Gastroesophageal sphincter (tissue), 4 donors: ENCODE measurements at regions not wholly inside any gene's neighbourhood (a gene's known extent, or its start where the extent isn't known, plus 50 kb on each side); places are given as distances from the start of the nearest gene placed in this dataset.

Experiments
- ATAC-seq: fragments of 150-250 bp; one replicate; pipeline ENCODE4 v1.9.1; 2016; ENCODE audit warnings: mild to moderate bottlenecking, moderate library complexity
- H3K27ac ChIP-seq, 4 donors: fragments of 200-600 bp; sonication (generic) in 3 of 4; 1 replicate in 3 of 4; 2 replicates in 1 of 4; pipeline ENCODE4 v1.5.1; 2016 to 2019
- H3K27me3 ChIP-seq: fragments of 200-600 bp; sonication (generic); one replicate; pipeline ENCODE4 v1.5.1; 2019
- H3K36me3 ChIP-seq, 2 donors: fragments of 200-600 bp; sonication (generic); one replicate each; pipeline ENCODE4 v1.5.1; 2019; ENCODE audit warnings: control low read depth in 1 of 2
- H3K4me1 ChIP-seq, 3 donors: fragments of 200-600 bp; sonication (generic); 1 replicate in 2 of 3; 2 replicates in 1 of 3; pipeline ENCODE4 v1.5.1; 2016 to 2019; ENCODE audit warnings: control low read depth in 2 of 3
- H3K4me3 ChIP-seq, 2 donors: fragments of 200-600 bp; sonication (generic); one replicate each; pipeline ENCODE4 v1.5.1; 2019; ENCODE audit warnings: mild to moderate bottlenecking in 1 of 2, moderate library complexity in 1 of 2
- H3K9me3 ChIP-seq, 3 donors: fragments of 200-600 bp; sonication (generic); one replicate each; pipeline ENCODE4 v1.5.1; 2017 to 2019; ENCODE audit warnings: control low read depth in 2 of 3
- EP300 ChIP-seq: sonication (generic); formaldehyde crosslinking; IDR thresholded peaks from one replicate; pipeline ENCODE4 v1.6.1; 2017; ENCODE audit warnings: antibody characterized with exemption, mild to moderate bottlenecking
- POLR2A ChIP-seq, 2 donors: fragments of 450-650 bp; IDR thresholded peaks; one replicate each; pipeline ENCODE4 v1.6.1; 2017; ENCODE audit warnings: antibody characterized with exemption in 2 of 2, mild to moderate bottlenecking in 2 of 2, moderate library complexity in 1 of 2
- POLR2AphosphoS5 ChIP-seq: sonication (generic); formaldehyde crosslinking; IDR thresholded peaks from one replicate; pipeline ENCODE4 v1.6.1; 2017; ENCODE audit warnings: antibody characterized with exemption
- WGBS, 2 donors: methylation state at CpG; one replicate each; pipeline ENCODE4 v1.1.5; 2018; ENCODE audit warnings: low coverage in 1 of 2; 5-methylcytosine and 5-hydroxymethylcytosine counted together
- TF ChIP-seq, protein P1 (sequence below), 4 experiments: fragments of 200-600 bp in 2 of 4; fragments of 450-650 bp in 2 of 4; sonication (generic) in 1 of 4; IDR thresholded peaks; one replicate each; pipeline ENCODE4 v1.5.1; 2017 to 2019; ENCODE audit warnings: antibody characterized with exemption in 4 of 4, mild to moderate bottlenecking in 2 of 4, moderate library complexity in 2 of 4

DNA sequence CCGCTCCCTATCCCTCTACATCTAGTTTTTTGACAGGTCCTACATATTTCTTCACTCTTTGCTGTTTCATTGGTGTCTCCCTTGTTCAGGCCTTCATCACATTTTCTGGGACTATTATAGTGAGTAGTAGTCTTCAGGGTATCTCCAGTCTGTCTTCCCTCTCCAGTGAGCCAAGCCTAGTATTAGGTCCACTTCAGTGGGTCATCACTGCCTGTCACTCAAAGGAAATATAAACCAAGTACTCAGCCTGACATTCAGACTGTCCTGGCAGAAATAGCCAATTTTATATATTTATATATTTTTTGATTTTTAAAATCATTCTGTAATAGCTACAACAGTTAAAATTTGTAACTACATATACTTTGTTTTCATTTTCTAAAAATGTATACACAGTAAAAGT, 137.8 kb downstream of the CYB561 start:
- H3K36me3 ChIP-seq = no peaks in the 10 kb centered on the region
- no peak for ATAC-seq
- TF ChIP-seq, protein P1, sequence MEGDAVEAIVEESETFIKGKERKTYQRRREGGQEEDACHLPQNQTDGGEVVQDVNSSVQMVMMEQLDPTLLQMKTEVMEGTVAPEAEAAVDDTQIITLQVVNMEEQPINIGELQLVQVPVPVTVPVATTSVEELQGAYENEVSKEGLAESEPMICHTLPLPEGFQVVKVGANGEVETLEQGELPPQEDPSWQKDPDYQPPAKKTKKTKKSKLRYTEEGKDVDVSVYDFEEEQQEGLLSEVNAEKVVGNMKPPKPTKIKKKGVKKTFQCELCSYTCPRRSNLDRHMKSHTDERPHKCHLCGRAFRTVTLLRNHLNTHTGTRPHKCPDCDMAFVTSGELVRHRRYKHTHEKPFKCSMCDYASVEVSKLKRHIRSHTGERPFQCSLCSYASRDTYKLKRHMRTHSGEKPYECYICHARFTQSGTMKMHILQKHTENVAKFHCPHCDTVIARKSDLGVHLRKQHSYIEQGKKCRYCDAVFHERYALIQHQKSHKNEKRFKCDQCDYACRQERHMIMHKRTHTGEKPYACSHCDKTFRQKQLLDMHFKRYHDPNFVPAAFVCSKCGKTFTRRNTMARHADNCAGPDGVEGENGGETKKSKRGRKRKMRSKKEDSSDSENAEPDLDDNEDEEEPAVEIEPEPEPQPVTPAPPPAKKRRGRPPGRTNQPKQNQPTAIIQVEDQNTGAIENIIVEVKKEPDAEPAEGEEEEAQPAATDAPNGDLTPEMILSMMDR (IDR thresholded peaks at IDR 0.05) = no peak
- no peak for TF ChIP-seq POLR2AphosphoS5
- TF ChIP-seq EP300 = no peak
- TF ChIP-seq POLR2A (IDR thresholded peaks at IDR 0.05) = no peak
- no peaks in the 10 kb centered on the region for H3K9me3 ChIP-seq
- H3K27me3 ChIP-seq = no peaks in the 10 kb centered on the region
- H3K4me3 ChIP-seq = no peak overlapping the region
- H3K4me1 ChIP-seq = no peaks in the 10 kb centered on the region
- 100% methylated on average over 1 of the region's 1 CpG; no CpG with 5 or more reads in 1 of the 2 donors for WGBS, 2 donors
- no peak overlapping the region for H3K27ac ChIP-seq

DNA sequence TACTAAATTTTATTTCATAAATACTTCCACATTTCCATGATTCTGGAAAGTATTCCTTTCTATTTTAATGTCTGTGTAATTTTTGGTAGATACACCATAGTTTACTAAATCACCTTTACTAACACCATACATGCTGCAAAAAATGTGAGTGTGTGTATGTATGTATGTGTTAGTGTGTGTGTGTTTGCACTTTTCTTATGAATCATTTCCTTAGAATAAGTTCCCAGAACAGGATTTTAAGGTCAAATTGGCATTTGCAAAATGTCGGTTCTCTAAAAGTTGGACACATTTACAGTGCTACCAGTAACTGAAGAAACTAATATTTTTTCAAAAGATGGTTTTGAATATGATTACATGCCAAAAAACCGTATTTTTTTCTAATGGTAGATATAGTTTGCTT, 137.1 kb downstream of the CYB561 start:
- ATAC-seq = no peak
- TF ChIP-seq, protein P1 (IDR thresholded peaks at IDR 0.05) = no peak
- TF ChIP-seq POLR2A (IDR thresholded peaks at IDR 0.05) = no peak
- H3K4me3 ChIP-seq = no peak overlapping the region
- 37 to 67% methylated on average over 2 of the region's 2 CpGs for WGBS, 2 donors
- H3K27me3 ChIP-seq = no peaks in the 10 kb centered on the region
- H3K9me3 ChIP-seq = no peaks in the 10 kb centered on the region
- H3K27ac ChIP-seq = no peak overlapping the region
- no peaks in the 10 kb centered on the region for H3K4me1 ChIP-seq
- no peaks in the 10 kb centered on the region for H3K36me3 ChIP-seq

DNA sequence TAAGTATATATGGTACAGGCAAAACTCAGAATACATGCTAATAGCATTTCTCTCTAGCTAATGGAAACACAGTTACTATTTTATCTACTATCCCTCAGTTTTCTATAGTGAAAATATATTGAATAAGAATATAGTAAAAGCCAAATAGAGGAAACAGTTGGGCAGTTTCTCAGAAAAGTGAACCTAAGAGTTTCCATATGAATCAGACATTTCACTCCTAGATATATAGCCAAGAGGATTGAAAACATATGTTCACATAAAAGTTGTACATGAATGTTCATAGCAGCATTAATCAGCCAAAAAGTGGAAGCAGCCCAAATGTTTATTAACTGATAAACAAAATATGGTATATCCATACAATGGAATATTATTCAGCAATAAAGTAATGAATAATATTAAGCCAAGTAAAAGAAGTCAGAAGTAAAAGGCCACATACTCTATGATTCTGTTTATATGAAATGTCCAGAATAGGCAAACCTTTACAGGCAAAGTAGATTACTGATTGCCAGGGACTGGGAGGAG, 134.6 kb downstream of the CYB561 start:
- TF ChIP-seq, protein P1 (IDR thresholded peaks at IDR 0.05) = no peak
- TF ChIP-seq EP300 (no peak), POLR2A (IDR thresholded peaks at IDR 0.05) (no peak), POLR2AphosphoS5 (no peak)
- no peak for ATAC-seq
- Histone ChIP-seq H3K4me3 (no peak overlapping the region), H3K4me1 (no peaks in the 10 kb centered on the region), H3K36me3 (peaks cover 0 to 19% of the 10 kb centered on the region in 2 donors), H3K27ac (no peak overlapping the region), H3K9me3 (no peaks in the 10 kb centered on the region), H3K27me3 (no peaks in the 10 kb centered on the region)

DNA sequence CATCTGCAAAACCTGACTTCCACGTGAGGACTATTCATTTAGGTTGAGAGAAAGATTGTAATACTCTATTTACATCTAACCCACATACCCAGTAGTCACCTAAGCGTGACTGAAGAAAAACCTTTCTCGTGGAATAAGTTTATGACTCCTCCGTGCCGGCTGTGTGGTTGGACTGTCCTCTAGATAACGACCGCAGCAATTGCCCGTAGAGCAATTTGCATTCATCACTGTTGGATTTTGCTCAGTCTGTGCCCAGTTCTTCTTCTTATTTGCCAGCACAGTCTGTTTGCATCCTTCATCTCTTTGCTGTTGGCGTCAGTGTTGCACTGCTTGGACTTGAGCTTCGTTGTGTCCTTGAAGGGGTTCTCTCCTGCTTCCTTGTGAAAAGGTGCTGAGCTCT, 131.3 kb downstream of the CYB561 start:
- Histone ChIP-seq H3K27ac (no peak overlapping the region), H3K36me3 (peaks cover 0 to 32% of the 10 kb centered on the region in 2 donors), H3K27me3 (no peaks in the 10 kb centered on the region), H3K4me1 (peaks cover 0 to 6% (median 0%) of the 10 kb centered on the region in 3 donors), H3K4me3 (no peak overlapping the region), H3K9me3 (no peaks in the 10 kb centered on the region)
- WGBS, 2 donors = 96 to 97% methylated on average over 9 to 10 of the region's 10 CpGs
- TF ChIP-seq POLR2AphosphoS5 (no peak), POLR2A (IDR thresholded peaks at IDR 0.05) (no peak), EP300 (no peak)
- TF ChIP-seq, protein P1 (IDR thresholded peaks at IDR 0.05) = no peak
- ATAC-seq = no peak

DNA sequence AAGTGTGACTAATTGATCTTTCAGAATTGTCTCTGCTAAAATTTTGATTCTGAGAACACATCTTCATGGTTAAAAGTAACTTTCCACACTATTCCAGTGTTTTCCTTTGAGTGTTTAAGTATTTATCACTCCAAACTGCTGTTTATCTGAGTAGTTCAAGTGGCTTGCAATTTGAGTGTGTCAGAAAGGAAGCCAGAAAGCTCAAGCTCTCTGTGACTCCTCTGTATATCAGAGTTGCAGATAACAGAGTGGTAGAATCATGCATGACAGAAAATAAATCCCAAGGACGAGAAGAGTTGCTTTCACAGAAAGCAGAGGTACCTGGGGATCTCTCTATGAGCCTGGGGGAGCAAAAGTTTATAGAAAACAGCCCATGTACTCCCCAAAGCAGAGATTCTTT, 130.0 kb downstream of the CYB561 start:
- no peaks in the 10 kb centered on the region for H3K27me3 ChIP-seq
- no peak for TF ChIP-seq POLR2A (IDR thresholded peaks at IDR 0.05)
- TF ChIP-seq, protein P1 (IDR thresholded peaks at IDR 0.05) = no peak
- no peak for TF ChIP-seq POLR2AphosphoS5
- TF ChIP-seq EP300 = no peak
- H3K4me1 ChIP-seq = peaks cover 0 to 6% (median 0%) of the 10 kb centered on the region in 3 donors
- no peak overlapping the region for H3K4me3 ChIP-seq
- no peak overlapping the region for H3K27ac ChIP-seq
- WGBS, 2 donors = 57% methylated on average over 1 of the region's 1 CpG; no CpG with 5 or more reads in 1 of the 2 donors
- H3K9me3 ChIP-seq = no peaks in the 10 kb centered on the region
- H3K36me3 ChIP-seq = peaks cover 0 to 41% of the 10 kb centered on the region in 2 donors
- no peak for ATAC-seq
